ENCODE measurements at regions not wholly inside any gene's neighbourhood (a gene's known extent, or its start where the extent isn't known, plus 50 kb on each side); places are given as distances from the start of the nearest gene placed in this dataset.

- TF ChIP-seq CHD7 (IDR thresholded peaks at IDR 0.05; ENCODE audit: insufficient replicate concordance, low read length) = no peak
- TF ChIP-seq BRCA1 (IDR thresholded peaks at IDR 0.05; ENCODE audit: low read depth, low read length) = no peak
- no peak for TF ChIP-seq EP300 (IDR thresholded peaks at IDR 0.05; ENCODE audit: borderline replicate concordance in 1 of 2, low read depth in 2 of 2, low read length in 2 of 2)
- TF ChIP-seq RNF2 (IDR thresholded peaks at IDR 0.05; ENCODE audit: borderline replicate concordance, low read depth, low read length, missing control alignments, poor library complexity, severe bottlenecking) = no peak
Observed at GRCh38 chr13:103514188-103514587, 448.0 kb upstream of the SLC10A2 start (continued).
